HCT116 (cell line): ENCODE measurements at regions not wholly inside any gene's neighbourhood (a gene's known extent, or its start where the extent isn't known, plus 50 kb on each side); places are given as distances from the start of the nearest gene placed in this dataset.

Experiments
- ATAC-seq: fragments of 200-7000 bp; cut with Tn5 transposase; 2 replicates; pipeline ENCODE4 v1.9.1; 2020; ENCODE audit warnings: mild to moderate bottlenecking, moderate library complexity
- BruUV-seq: library from RNA; stranded (reverse); fragments of 400-500 nt; replicated peaks from 2 replicates; lab custom pipeline; 2021; lab: Mats Ljungman, UMichigan
- CTCF ChIA-PET: fragments of 300-600 bp; sonication (Branson Sonifier 250); formaldehyde crosslinking; loops from one replicate; lab custom pipeline; 2021; ENCODE audit warnings: antibody characterized with exemption; lab: Charles Lee
- POLR2A ChIA-PET: fragments of 300-600, 350-600 bp; sonication (Branson Sonifier 250); formaldehyde crosslinking; loops from one replicate; lab custom pipeline; 2021; ENCODE audit warnings: antibody characterized with exemption; lab: Charles Lee
- RAD21 ChIA-PET, 2 experiments: fragments of 300-600 bp; sonication (Branson Sonifier 250); formaldehyde crosslinking; loops; one replicate each; lab custom pipeline; 2023; ENCODE audit warnings: low total read pairs in 2 of 2; ENCODE audit not compliant: uncharacterized antibody in 2 of 2, unreplicated experiment in 2 of 2, low non-redundant PET in 1 of 2; lab: Charles Lee
- DNase-seq: peaks from one replicate; pipeline ENCODE4 v3.0.0-alpha.2; 2010; ENCODE audit warnings: low read depth, low spot score
- H2AFZ ChIP-seq: fragments of 200-600 bp; shearing (Covaris generic), sonication (generic); 2 replicates; pipeline ENCODE4 v1.6.1; 2017; ENCODE audit warnings: low read depth, mixed run types, mixed read lengths, antibody characterized with exemption, low read length; ENCODE audit not compliant: poor library complexity, severe bottlenecking
- H3K27ac ChIP-seq: 2 replicates; pipeline ENCODE4 v1.5.1; 2012; ENCODE audit warnings: low read depth, low read length
- H3K27me3 ChIP-seq: fragments of 200-600 bp; sonication (generic); 2 replicates; pipeline ENCODE4 v1.6.1; 2016; ENCODE audit warnings: mixed run types, low read length, mixed read lengths; ENCODE audit not compliant: insufficient read depth
- H3K36me3 ChIP-seq, 2 experiments: fragments of 200-500 bp in 1 of 2; fragments of 200-600 bp in 1 of 2; sonication (Bioruptor generic) in 1 of 2; sonication (generic) in 1 of 2; 2 replicates each; pipeline versions ENCODE4 v1.5.1 to v1.6.1; 2014 to 2016; ENCODE audit warnings: low read length in 2 of 2, inconsistent platforms in 1 of 2, mixed read lengths in 1 of 2, mixed run types in 1 of 2; ENCODE audit not compliant: insufficient read depth in 2 of 2, control insufficient read depth in 1 of 2
- H3K4me1 ChIP-seq, 2 experiments: fragments of 200-600 bp in 1 of 2; sonication (generic) in 1 of 2; 2 replicates each; pipeline versions ENCODE4 v1.5.1 to v1.6.1; 2012 to 2017; ENCODE audit warnings: low read length in 2 of 2, inconsistent platforms in 1 of 2, mild to moderate bottlenecking in 1 of 2, mixed read lengths in 1 of 2, mixed run types in 1 of 2, moderate library complexity in 1 of 2; ENCODE audit not compliant: insufficient read depth in 2 of 2, control insufficient read depth in 1 of 2
- H3K4me2 ChIP-seq: fragments of 200-600 bp; sonication (generic); 2 replicates; pipeline ENCODE4 v1.6.1; 2017; ENCODE audit warnings: mixed run types, low read length, mixed read lengths
- H3K4me3 ChIP-seq, 2 experiments: fragments of 200-600 bp in 1 of 2; sonication (generic) in 1 of 2; replicated peaks in 1 of 2; 2 replicates each; pipeline ENCODE4 v1.5.1; 2011 to 2016; ENCODE audit warnings: low read length in 2 of 2, control low read depth in 1 of 2, low read depth in 1 of 2, mild to moderate bottlenecking in 1 of 2, mixed read lengths in 1 of 2, mixed run types in 1 of 2
- H3K79me2 ChIP-seq: fragments of 200-600 bp; sonication (generic); 2 replicates; pipeline ENCODE4 v1.6.1; 2017; ENCODE audit warnings: mild to moderate bottlenecking, mixed run types, low read length, moderate library complexity, mixed read lengths; ENCODE audit not compliant: insufficient read depth
- H3K9ac ChIP-seq: fragments of 200-600 bp; sonication (generic); 2 replicates; pipeline ENCODE4 v1.6.1; 2016; ENCODE audit warnings: low read length, mixed read lengths
- H3K9me2 ChIP-seq: fragments of 200-600 bp; sonication (generic), shearing (Covaris generic); 2 replicates; pipeline ENCODE4 v1.6.1; 2017; ENCODE audit warnings: mixed run types, mild to moderate bottlenecking, moderate library complexity; ENCODE audit not compliant: insufficient read depth
- H3K9me3 ChIP-seq, 2 experiments: fragments of 200-500 bp in 1 of 2; fragments of 200-600 bp in 1 of 2; sonication (Bioruptor generic) in 1 of 2; sonication (generic) in 1 of 2; 2 replicates each; pipeline ENCODE4 v1.6.1; 2014 to 2017; ENCODE audit warnings: low read length in 2 of 2, mixed read lengths in 2 of 2, inconsistent platforms in 1 of 2, low read depth in 1 of 2, mild to moderate bottlenecking in 1 of 2, mixed run types in 1 of 2, moderate library complexity in 1 of 2; ENCODE audit not compliant: control insufficient read depth in 1 of 2, insufficient read depth in 1 of 2
- H4K20me1 ChIP-seq: fragments of 200-600 bp; sonication (generic), shearing (Covaris generic); 2 replicates; pipeline ENCODE4 v1.6.1; 2017; ENCODE audit warnings: mixed run types, mild to moderate bottlenecking, moderate library complexity; ENCODE audit not compliant: insufficient read depth
- CBX3 ChIP-seq: IDR thresholded peaks from 2 replicates; pipeline ENCODE4 v1.6.1; 2012; ENCODE audit warnings: low read depth
- CEBPB ChIP-seq: IDR thresholded peaks from 2 replicates; pipeline ENCODE4 v1.6.1; 2012; ENCODE audit warnings: low read depth
- EZH2 ChIP-seq: fragments of 200-600 bp; sonication (generic); IDR thresholded peaks from 2 replicates; pipeline ENCODE4 v1.6.1; 2017; ENCODE audit warnings: antibody characterized with exemption, mixed run types
- EZH2phosphoT487 ChIP-seq: fragments of 200-600 bp; IDR thresholded peaks from 2 replicates; pipeline ENCODE4 v1.6.1; 2018; ENCODE audit warnings: antibody characterized with exemption, borderline replicate concordance
- FOSL1 ChIP-seq: IDR thresholded peaks from 2 replicates; pipeline ENCODE4 v1.6.1; 2012; ENCODE audit warnings: low read depth
- JUND ChIP-seq: IDR thresholded peaks from 2 replicates; pipeline ENCODE4 v1.6.1; 2012
- RAD21 ChIP-seq: IDR thresholded peaks from 2 replicates; pipeline ENCODE4 v1.6.1; 2012; ENCODE audit warnings: low read depth, mild to moderate bottlenecking
- REST ChIP-seq: IDR thresholded peaks from 2 replicates; pipeline ENCODE4 v1.6.1; 2012; ENCODE audit warnings: low read depth
- SP1 ChIP-seq: IDR thresholded peaks from 2 replicates; pipeline ENCODE4 v1.6.1; 2012; ENCODE audit warnings: low read depth
- SRF ChIP-seq: IDR thresholded peaks from 2 replicates; pipeline ENCODE4 v1.6.1; 2012; ENCODE audit warnings: low read depth
- TCF7L2 ChIP-seq: IDR thresholded peaks from 2 replicates; pipeline ENCODE4 v1.7.0; 2011; ENCODE audit warnings: borderline replicate concordance, inconsistent platforms; ENCODE audit not compliant: insufficient read depth, insufficient read length; ENCODE audit errors: extremely low read depth
- ZFX ChIP-seq: fragments of 450-650 bp; IDR thresholded peaks from 2 replicates; pipeline ENCODE4 v1.6.1; 2017
- intact Hi-C: fragments of 100-400 bp; cut with micrococcal nuclease; formaldehyde crosslinking; loops from 2 replicates; pipeline ENCODE4 v1.10.0; 2022
- TF ChIP-seq, protein P1 (sequence below): IDR thresholded peaks from 2 replicates; pipeline ENCODE4 v1.6.1; 2011; ENCODE audit warnings: mild to moderate bottlenecking, low read length, moderate library complexity; ENCODE audit not compliant: insufficient replicate concordance; ENCODE audit errors: extremely low read depth

- 0 out of 4 replicates have a peak, but pooled peaks cover 0 to 4% of the 10 kb centered on the region in 2 experiments for H3K4me1 ChIP-seq
- no peaks in the 10 kb centered on the region for H4K20me1 ChIP-seq
- POLR2A ChIA-PET = no interaction called here
- no peak overlapping the region for H3K4me3 ChIP-seq
- no peaks in the 10 kb centered on the region for H3K9me3 ChIP-seq
- CTCF ChIA-PET = interaction anchor here (0.9 to 1.9 kb wide), 3 partner anchors 120 to 328 kb away, joined by 3 to 13 read pairs (median 4); partner anchors contain the start of gene DAB2
- no peaks in the 10 kb centered on the region for H3K27me3 ChIP-seq
- H3K9me2 ChIP-seq = no peaks in the 10 kb centered on the region
- DNase-seq = no peak
- no peak overlapping the region for H3K27ac ChIP-seq
- no peak overlapping the region for H3K9ac ChIP-seq
- no peaks in the 10 kb centered on the region for H3K79me2 ChIP-seq
- RAD21 ChIA-PET = no interaction called here
- TF ChIP-seq, protein P1, sequence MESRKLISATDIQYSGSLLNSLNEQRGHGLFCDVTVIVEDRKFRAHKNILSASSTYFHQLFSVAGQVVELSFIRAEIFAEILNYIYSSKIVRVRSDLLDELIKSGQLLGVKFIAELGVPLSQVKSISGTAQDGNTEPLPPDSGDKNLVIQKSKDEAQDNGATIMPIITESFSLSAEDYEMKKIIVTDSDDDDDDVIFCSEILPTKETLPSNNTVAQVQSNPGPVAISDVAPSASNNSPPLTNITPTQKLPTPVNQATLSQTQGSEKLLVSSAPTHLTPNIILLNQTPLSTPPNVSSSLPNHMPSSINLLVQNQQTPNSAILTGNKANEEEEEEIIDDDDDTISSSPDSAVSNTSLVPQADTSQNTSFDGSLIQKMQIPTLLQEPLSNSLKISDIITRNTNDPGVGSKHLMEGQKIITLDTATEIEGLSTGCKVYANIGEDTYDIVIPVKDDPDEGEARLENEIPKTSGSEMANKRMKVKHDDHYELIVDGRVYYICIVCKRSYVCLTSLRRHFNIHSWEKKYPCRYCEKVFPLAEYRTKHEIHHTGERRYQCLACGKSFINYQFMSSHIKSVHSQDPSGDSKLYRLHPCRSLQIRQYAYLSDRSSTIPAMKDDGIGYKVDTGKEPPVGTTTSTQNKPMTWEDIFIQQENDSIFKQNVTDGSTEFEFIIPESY = no peak
- TF ChIP-seq, all 23 proteins: peak for 0
- H3K36me3 ChIP-seq = no peaks in the 10 kb centered on the region
- ATAC-seq = no peak
- no TSS peak for BruUV-seq
- intact Hi-C loops = loop anchor here (5.0 kb wide), 2 partner anchors 123 to 398 kb away; partner anchors contain the start of gene DAB2
- no peak overlapping the region for H2AFZ ChIP-seq
- H3K4me2 ChIP-seq = no peak overlapping the region
These were observed 120.2 kb upstream of the DAB2 start for GRCh38 chr5:39544941-39545340.

DNA sequence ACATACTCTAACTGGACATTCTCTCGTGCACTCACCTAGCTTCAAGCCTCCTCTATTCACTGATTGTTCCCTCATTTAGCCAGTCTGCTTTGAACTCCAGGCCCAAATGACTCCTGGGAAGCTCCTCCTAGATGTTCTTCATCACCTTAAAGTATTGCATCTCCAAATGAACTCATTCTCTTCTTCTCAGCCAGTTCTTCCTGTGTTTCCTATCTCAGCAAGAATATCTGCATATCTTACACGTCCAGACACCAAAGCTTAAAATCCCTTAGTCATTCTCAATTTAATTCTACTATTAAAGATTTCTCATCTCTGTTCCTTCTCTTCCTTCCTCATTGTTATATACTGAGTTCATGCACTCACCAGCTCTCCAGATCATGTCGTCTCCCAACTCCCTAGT is 118.6 kb upstream of the DAB2 start:
- ChIA-PET CTCF (interaction anchor here (0.7 to 2.3 kb wide), 3 partner anchors 9 to 325 kb away, joined by 3 to 12 read pairs (median 4); no protein-coding TSS in a partner anchor), RAD21 (no interaction called here), POLR2A (no interaction called here)
- H3K9me2 ChIP-seq = no peaks in the 10 kb centered on the region
- peaks cover 4% of the 10 kb centered on the region; the same call in 1 of the 2 replicates for H3K27me3 ChIP-seq
- H3K9ac ChIP-seq = no peak overlapping the region
- no TSS peak for BruUV-seq
- H3K4me1 ChIP-seq = 0 out of 4 replicates have a peak, but pooled peaks cover 0 to 4% of the 10 kb centered on the region in 2 experiments
- H3K27ac ChIP-seq = no peak overlapping the region
- no peaks in the 10 kb centered on the region for H4K20me1 ChIP-seq
- H3K4me3 ChIP-seq = no peak overlapping the region
- intact Hi-C loops = no loop called here
- H3K4me2 ChIP-seq = no peak overlapping the region
- no peaks in the 10 kb centered on the region for H3K9me3 ChIP-seq
- no peaks in the 10 kb centered on the region for H3K36me3 ChIP-seq
- DNase-seq (no peak), ATAC-seq (no peak)
- no peaks in the 10 kb centered on the region for H3K79me2 ChIP-seq
- no peak overlapping the region for H2AFZ ChIP-seq
- TF ChIP-seq RAD21 (no peak), EZH2 (no peak), TCF7L2 (no peak), SP1 (no peak), EZH2phosphoT487 (no peak), JUND (no peak), ZFX (no peak), CEBPB (no peak), REST (no peak), FOSL1 (no peak), SRF (no peak), CBX3 (no peak)
- TF ChIP-seq, protein P1 = no peak
